SIG-M5 treated with dmso at 0.1 percent for 504 hours (cell line): ENCODE measurements at regions not wholly inside any gene's neighbourhood (a gene's known extent, or its start where the extent isn't known, plus 50 kb on each side); places are given as distances from the start of the nearest gene placed in this dataset.

Experiments used
- DNase-seq: peaks from one replicate; lab custom pipeline; 2025; ENCODE audit not compliant: unreplicated experiment; lab: John Stamatoyannopoulos, UW

- DNase-seq, result no peak
Measured at GRCh38 chr2:67272195-67272594, 124.9 kb upstream of the ETAA1 start.

- no peak for DNase-seq
Measured at GRCh38 chr2:67277450-67277849, 119.7 kb upstream of the ETAA1 start.

GRCh38 chr2:67281101-67281500, 116.0 kb upstream of the ETAA1 start:
- no peak for DNase-seq

- no peak for DNase-seq
Measured at GRCh38 chr2:67283641-67284040, 113.5 kb upstream of the ETAA1 start.

- no peak for DNase-seq
Measured at GRCh38 chr2:67286981-67287759, 110.0 kb upstream of the ETAA1 start.

- no peak for DNase-seq
Measured at GRCh38 chr2:67289271-67289670, 107.9 kb upstream of the ETAA1 start.

GRCh38 chr2:67289921-67290371, 107.2 kb upstream of the ETAA1 start:
- DNase-seq, result no peak

GRCh38 chr2:67290451-67291290, 106.5 kb upstream of the ETAA1 start:
- peak; percentile 18 for DNase-seq

- DNase-seq, result no peak
Measured at GRCh38 chr2:67294218-67294617, 102.9 kb upstream of the ETAA1 start.

GRCh38 chr2:67295406-67295805, 101.7 kb upstream of the ETAA1 start:
- DNase-seq, result no peak

- DNase-seq, result no peak
Measured at GRCh38 chr2:67295851-67296250, 101.3 kb upstream of the ETAA1 start.

GRCh38 chr2:67304300-67304890, 92.7 kb upstream of the ETAA1 start:
- DNase-seq, result no peak

- no peak for DNase-seq
Measured at GRCh38 chr2:67309281-67309680, 87.9 kb upstream of the ETAA1 start.

- DNase-seq, result no peak
Measured at GRCh38 chr2:67311536-67311935, 85.6 kb upstream of the ETAA1 start.

GRCh38 chr2:67312871-67313270, 84.3 kb upstream of the ETAA1 start:
- no peak for DNase-seq

GRCh38 chr2:67313536-67313935, 83.6 kb upstream of the ETAA1 start:
- DNase-seq, result no peak

- no peak for DNase-seq
Measured at GRCh38 chr2:67318031-67318430, 79.1 kb upstream of the ETAA1 start.

GRCh38 chr2:67318563-67318962, 78.6 kb upstream of the ETAA1 start:
- DNase-seq, result no peak

GRCh38 chr2:67318993-67319481, 78.1 kb upstream of the ETAA1 start:
- DNase-seq, result no peak

- DNase-seq, result no peak
Measured at GRCh38 chr2:67320861-67321587, 76.1 kb upstream of the ETAA1 start.

GRCh38 chr2:67321588-67321903, 75.6 kb upstream of the ETAA1 start:
- DNase-seq, result no peak
